Urothelium cell line (cell line): ENCODE measurements at regions not wholly inside any gene's neighbourhood (a gene's known extent, or its start where the extent isn't known, plus 50 kb on each side); places are given as distances from the start of the nearest gene placed in this dataset.

Source experiments
- DNase-seq: peaks from one replicate; pipeline ENCODE4 v3.0.0; 2011; ENCODE audit warnings: low spot score, mixed read lengths
- FAIRE-seq: peaks from 2 replicates; lab custom pipeline; 2011; peaks lifted over from hg19 to GRCh38; lab: Jason Lieb, UNC

- FAIRE-seq (no peak), DNase-seq (no peak)
These were observed 51.9 kb upstream of the NEK6 start for GRCh38 chr9:124205686-124206352.

DNA sequence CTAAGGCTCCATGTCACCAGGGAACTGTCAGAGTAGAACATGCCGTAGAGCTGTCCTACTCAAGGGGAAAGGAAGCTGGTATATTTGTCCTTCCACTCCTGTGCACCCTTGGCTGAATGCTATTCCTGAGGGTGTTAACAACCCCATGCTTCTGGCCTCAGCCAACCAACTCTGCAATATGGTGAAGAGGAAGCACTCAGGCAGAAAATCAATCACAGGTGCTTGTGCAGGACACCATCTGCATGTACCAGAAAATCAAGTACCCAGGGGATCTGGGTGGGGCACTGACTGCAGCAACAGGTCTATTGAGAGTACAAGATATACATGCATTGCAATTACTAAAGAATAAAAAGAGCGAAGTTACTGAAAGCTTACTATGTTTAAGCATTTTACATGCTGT lies 51.4 kb upstream of the NEK6 start:
- FAIRE-seq (no peak), DNase-seq (no peak)
